ENCODE measurements at regions not wholly inside any gene's neighbourhood (a gene's known extent, or its start where the extent isn't known, plus 50 kb on each side); places are given as distances from the start of the nearest gene placed in this dataset.

DNA sequence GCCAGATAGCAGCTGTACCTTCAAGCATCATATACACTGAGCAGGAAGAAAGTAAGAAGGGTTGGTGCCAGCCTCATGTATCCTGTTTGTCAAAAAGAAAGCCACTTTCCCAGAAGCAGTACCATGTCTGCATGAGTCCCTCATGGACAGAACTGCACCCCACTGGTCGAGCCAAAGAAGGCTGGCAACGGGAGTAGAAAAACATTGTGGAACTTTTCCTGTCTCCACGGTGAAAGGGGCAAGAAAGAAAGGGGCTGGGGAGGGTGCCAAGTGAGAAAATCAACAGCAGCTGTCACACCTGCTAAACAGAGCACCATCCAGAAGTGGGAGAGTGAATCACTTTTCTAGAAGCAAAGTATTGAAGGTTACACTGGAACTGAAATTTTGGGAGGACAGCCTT is 621.7 kb downstream of the LMO4 start:
- Histone ChIP-seq H3K9ac (ENCODE audit: low read length) (no peak overlapping the region), H2AFZ (ENCODE audit: low read length) (no peak overlapping the region), H3K4me1 (ENCODE audit: low read length) (peaks cover 7% of the 10 kb centered on the region), H3K9me3 (replicated peaks; ENCODE audit: insufficient read depth, low read length) (no peaks in the 10 kb centered on the region), H3K36me3 (replicated peaks; ENCODE audit: insufficient read depth, low read length) (no peaks in the 10 kb centered on the region), H4K20me1 (ENCODE audit: insufficient read depth, low read length) (no peaks in the 10 kb centered on the region), H3F3A (ENCODE audit: insufficient read depth, low read length) (no peaks in the 10 kb centered on the region), H3K27me3 (replicated peaks; ENCODE audit: insufficient read depth, low read length) (no peaks in the 10 kb centered on the region), H3K9me2 (replicated peaks; ENCODE audit: insufficient read depth, low read length) (no peaks in the 10 kb centered on the region), H3K4me3 (ENCODE audit: low read length) (no peak overlapping the region), H3K79me2 (ENCODE audit: low read length) (no peaks in the 10 kb centered on the region), H3K27ac (ENCODE audit: low read length) (no peak overlapping the region), H3K4me2 (ENCODE audit: low read depth, low read length) (no peak overlapping the region)
- no peak for DNase-seq
- TF ChIP-seq EZH2 (optimal IDR thresholded peaks at IDR 0.05; ENCODE audit: low read depth, low read length) (no peak), EZH2phosphoT487 (IDR thresholded peaks at IDR 0.05; ENCODE audit: low read length) (no peak)

DNA sequence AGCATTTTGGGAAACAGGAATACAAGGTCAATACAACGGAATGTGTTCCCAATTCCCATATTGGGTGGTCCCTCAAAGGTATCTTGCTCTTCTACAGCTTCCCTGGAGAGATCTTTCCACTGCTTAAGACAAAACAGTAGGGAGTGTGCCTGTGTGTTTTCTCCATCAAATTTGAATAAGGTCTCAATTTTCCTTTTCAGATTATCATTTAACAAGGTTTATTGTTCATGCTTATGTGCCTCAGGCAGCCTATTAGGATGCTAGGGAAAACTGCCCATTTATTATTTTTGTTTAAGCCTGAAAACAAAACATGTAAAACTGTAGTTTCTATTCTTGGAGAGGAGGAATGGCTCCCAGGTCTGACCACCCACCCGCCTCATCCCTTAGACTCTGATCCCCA is 622.7 kb downstream of the LMO4 start:
- Histone ChIP-seq H3K27me3 (replicated peaks; ENCODE audit: insufficient read depth, low read length) (no peaks in the 10 kb centered on the region), H2AFZ (ENCODE audit: low read length) (no peak overlapping the region), H3K4me1 (ENCODE audit: low read length) (peaks cover 7% of the 10 kb centered on the region), H3K9ac (ENCODE audit: low read length) (no peak overlapping the region), H3K9me3 (replicated peaks; ENCODE audit: insufficient read depth, low read length) (no peaks in the 10 kb centered on the region), H3K9me2 (replicated peaks; ENCODE audit: insufficient read depth, low read length) (no peaks in the 10 kb centered on the region), H3K4me2 (ENCODE audit: low read depth, low read length) (no peak overlapping the region), H3F3A (ENCODE audit: insufficient read depth, low read length) (no peaks in the 10 kb centered on the region), H3K79me2 (ENCODE audit: low read length) (no peaks in the 10 kb centered on the region), H3K36me3 (replicated peaks; ENCODE audit: insufficient read depth, low read length) (no peaks in the 10 kb centered on the region), H3K4me3 (ENCODE audit: low read length) (no peak overlapping the region), H3K27ac (ENCODE audit: low read length) (no peak overlapping the region), H4K20me1 (ENCODE audit: insufficient read depth, low read length) (no peaks in the 10 kb centered on the region)
- no peak for TF ChIP-seq EZH2phosphoT487 (IDR thresholded peaks at IDR 0.05; ENCODE audit: low read length)
- TF ChIP-seq, protein P1, sequence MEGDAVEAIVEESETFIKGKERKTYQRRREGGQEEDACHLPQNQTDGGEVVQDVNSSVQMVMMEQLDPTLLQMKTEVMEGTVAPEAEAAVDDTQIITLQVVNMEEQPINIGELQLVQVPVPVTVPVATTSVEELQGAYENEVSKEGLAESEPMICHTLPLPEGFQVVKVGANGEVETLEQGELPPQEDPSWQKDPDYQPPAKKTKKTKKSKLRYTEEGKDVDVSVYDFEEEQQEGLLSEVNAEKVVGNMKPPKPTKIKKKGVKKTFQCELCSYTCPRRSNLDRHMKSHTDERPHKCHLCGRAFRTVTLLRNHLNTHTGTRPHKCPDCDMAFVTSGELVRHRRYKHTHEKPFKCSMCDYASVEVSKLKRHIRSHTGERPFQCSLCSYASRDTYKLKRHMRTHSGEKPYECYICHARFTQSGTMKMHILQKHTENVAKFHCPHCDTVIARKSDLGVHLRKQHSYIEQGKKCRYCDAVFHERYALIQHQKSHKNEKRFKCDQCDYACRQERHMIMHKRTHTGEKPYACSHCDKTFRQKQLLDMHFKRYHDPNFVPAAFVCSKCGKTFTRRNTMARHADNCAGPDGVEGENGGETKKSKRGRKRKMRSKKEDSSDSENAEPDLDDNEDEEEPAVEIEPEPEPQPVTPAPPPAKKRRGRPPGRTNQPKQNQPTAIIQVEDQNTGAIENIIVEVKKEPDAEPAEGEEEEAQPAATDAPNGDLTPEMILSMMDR (IDR thresholded peaks at IDR 0.05; ENCODE audit: low read length), result no peak
- no peak for TF ChIP-seq EZH2 (optimal IDR thresholded peaks at IDR 0.05; ENCODE audit: low read depth, low read length)
- DNase-seq, result no peak

DNA sequence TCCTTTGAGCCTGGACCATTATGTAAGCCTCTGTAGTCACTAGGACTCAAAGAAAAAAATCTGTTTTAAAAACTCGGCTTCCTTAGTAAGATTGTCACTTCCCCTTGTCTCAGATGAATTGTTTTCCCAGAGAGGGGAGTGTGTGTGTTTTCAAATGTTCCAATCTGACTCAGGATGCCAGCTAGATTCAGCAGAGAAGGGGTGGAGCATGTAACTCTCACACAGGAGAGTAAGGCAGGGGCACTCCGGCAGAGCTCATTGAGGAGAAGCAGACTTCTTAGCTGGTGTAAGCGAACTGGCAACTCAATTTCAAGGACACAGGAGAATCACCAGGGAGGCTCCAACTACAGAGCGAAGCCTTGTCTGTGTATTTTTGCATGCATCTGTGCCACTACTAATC is 623.2 kb downstream of the LMO4 start:
- Histone ChIP-seq H3F3A (ENCODE audit: insufficient read depth, low read length) (no peaks in the 10 kb centered on the region), H3K4me3 (ENCODE audit: low read length) (no peak overlapping the region), H3K4me2 (ENCODE audit: low read depth, low read length) (no peak overlapping the region), H3K9me2 (replicated peaks; ENCODE audit: insufficient read depth, low read length) (no peaks in the 10 kb centered on the region), H3K36me3 (replicated peaks; ENCODE audit: insufficient read depth, low read length) (no peaks in the 10 kb centered on the region), H4K20me1 (ENCODE audit: insufficient read depth, low read length) (no peaks in the 10 kb centered on the region), H3K27me3 (replicated peaks; ENCODE audit: insufficient read depth, low read length) (no peaks in the 10 kb centered on the region), H3K27ac (ENCODE audit: low read length) (no peak overlapping the region), H2AFZ (ENCODE audit: low read length) (no peak overlapping the region), H3K4me1 (ENCODE audit: low read length) (peaks cover 7% of the 10 kb centered on the region), H3K9ac (ENCODE audit: low read length) (no peak overlapping the region), H3K9me3 (replicated peaks; ENCODE audit: insufficient read depth, low read length) (no peaks in the 10 kb centered on the region), H3K79me2 (ENCODE audit: low read length) (no peaks in the 10 kb centered on the region)
- no peak for DNase-seq
- TF ChIP-seq, protein P1 (IDR thresholded peaks at IDR 0.05; ENCODE audit: low read length), result no peak
- TF ChIP-seq EZH2phosphoT487 (IDR thresholded peaks at IDR 0.05; ENCODE audit: low read length) (no peak), EZH2 (optimal IDR thresholded peaks at IDR 0.05; ENCODE audit: low read depth, low read length) (no peak)

DNA sequence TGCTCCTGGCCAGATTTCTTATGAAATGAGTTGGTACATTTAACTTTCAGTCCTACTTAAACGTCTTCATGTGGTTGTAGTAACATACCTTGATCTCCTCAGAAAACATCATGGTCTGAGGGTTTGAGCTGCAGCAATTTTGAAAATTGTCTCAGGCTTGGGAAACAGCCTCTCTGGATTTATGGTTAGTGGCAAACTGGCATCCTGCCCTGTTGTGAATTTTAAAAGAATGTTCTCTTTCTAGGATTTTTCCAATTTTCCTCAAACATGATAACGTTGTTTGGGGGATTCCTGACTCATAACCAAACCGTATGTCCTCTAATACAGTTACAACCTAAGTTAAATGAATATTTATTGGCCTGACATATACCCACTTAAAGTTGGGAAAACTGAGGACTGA is 624.4 kb downstream of the LMO4 start:
- no peak overlapping the region for H3K27ac ChIP-seq (ENCODE audit: low read length)
- no peak for TF ChIP-seq EZH2 (optimal IDR thresholded peaks at IDR 0.05; ENCODE audit: low read depth, low read length)
- no peaks in the 10 kb centered on the region for H4K20me1 ChIP-seq (ENCODE audit: insufficient read depth, low read length)
- no peak for DNase-seq
- H3K4me1 ChIP-seq (ENCODE audit: low read length), result peaks cover 7% of the 10 kb centered on the region
- H3K4me2 ChIP-seq (ENCODE audit: low read depth, low read length), result no peak overlapping the region
- no peaks in the 10 kb centered on the region for H3K9me3 ChIP-seq (replicated peaks; ENCODE audit: insufficient read depth, low read length)
- no peak overlapping the region for H3K9ac ChIP-seq (ENCODE audit: low read length)
- no peaks in the 10 kb centered on the region for H3F3A ChIP-seq (ENCODE audit: insufficient read depth, low read length)
- H3K27me3 ChIP-seq (replicated peaks; ENCODE audit: insufficient read depth, low read length), result no peaks in the 10 kb centered on the region
- no peaks in the 10 kb centered on the region for H3K9me2 ChIP-seq (replicated peaks; ENCODE audit: insufficient read depth, low read length)
- H3K4me3 ChIP-seq (ENCODE audit: low read length), result no peak overlapping the region
- no peak overlapping the region for H2AFZ ChIP-seq (ENCODE audit: low read length)
- H3K36me3 ChIP-seq (replicated peaks; ENCODE audit: insufficient read depth, low read length), result no peaks in the 10 kb centered on the region
- no peaks in the 10 kb centered on the region for H3K79me2 ChIP-seq (ENCODE audit: low read length)
